Stimulated activated effector memory CD8-positive, alpha-beta T cell treated with anti-CD3 and anti-CD28 coated beads, Interleukin-12 subunit alpha, Interleukin-12 subunit beta, amount 100 ng/mL, for 72 hours (primary cell): ENCODE measurements at regions not wholly inside any gene's neighbourhood (a gene's known extent, or its start where the extent isn't known, plus 50 kb on each side); places are given as distances from the start of the nearest gene placed in this dataset.

Experiments used
- ATAC-seq: fragments of 150-1000 bp; cut with Tn5 transposase; 2 replicates; pipeline ENCODE4 v1.10.0; 2021
- DNase-seq, 2 donors: peaks; one replicate each; pipeline ENCODE4 v3.0.0; 2021 to 2022; ENCODE audit warnings: low spot score in 2 of 2
- H3K27ac Mint-ChIP-seq: one replicate; pipeline ENCODE4 v1.8.0; 2022; ENCODE audit warnings: mild to moderate bottlenecking, mixed read lengths
- H3K36me3 Mint-ChIP-seq: one replicate; pipeline ENCODE4 v1.8.0; 2022; ENCODE audit warnings: mild to moderate bottlenecking, mixed read lengths
- H3K4me1 Mint-ChIP-seq: one replicate; pipeline ENCODE4 v1.8.0; 2022; ENCODE audit warnings: mixed read lengths
- H3K4me3 Mint-ChIP-seq: one replicate; pipeline ENCODE4 v1.8.0; 2022; ENCODE audit warnings: mild to moderate bottlenecking, mixed read lengths
- H3K9me3 Mint-ChIP-seq: one replicate; pipeline ENCODE4 v1.8.0; 2022; ENCODE audit warnings: mixed read lengths

- H3K36me3 Mint-ChIP-seq, result no peaks in the 10 kb centered on the region
- H3K27ac Mint-ChIP-seq, result no peak overlapping the region
- ATAC-seq, result no peak
- no peak for DNase-seq
- no peak overlapping the region for H3K4me3 Mint-ChIP-seq
- H3K4me1 Mint-ChIP-seq, result no peaks in the 10 kb centered on the region
- H3K9me3 Mint-ChIP-seq, result peaks cover 8% of the 10 kb centered on the region
These were observed 677.5 kb upstream of the FSHR start for GRCh38 chr2:49831698-49832367.

DNA sequence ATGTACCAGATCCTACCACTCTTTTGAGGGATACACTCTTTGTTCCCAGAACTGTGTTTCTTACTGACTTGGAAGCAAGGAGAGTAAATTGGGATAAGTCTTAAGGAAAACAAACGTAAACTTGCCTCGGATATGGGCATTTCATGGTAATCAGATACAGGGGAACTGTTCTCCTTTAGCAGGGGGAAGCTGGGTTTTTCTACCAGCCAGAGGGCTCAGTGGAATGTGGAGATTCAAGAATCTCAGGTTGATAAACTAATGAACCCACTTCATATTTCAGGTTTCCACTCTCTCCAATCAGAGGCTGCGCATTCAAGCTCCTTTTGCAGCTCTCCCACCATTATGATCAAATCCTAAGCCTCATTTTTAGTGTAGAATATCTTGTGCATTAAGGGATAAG lies 676.5 kb upstream of the FSHR start:
- Mint-ChIP-seq H3K4me3 (no peak overlapping the region), H3K9me3 (peaks cover 10% of the 10 kb centered on the region), H3K4me1 (no peaks in the 10 kb centered on the region), H3K36me3 (no peaks in the 10 kb centered on the region), H3K27ac (no peak overlapping the region)
- no peak for ATAC-seq
- no peak for DNase-seq

- H3K36me3 Mint-ChIP-seq, result no peaks in the 10 kb centered on the region
These were observed 673.1 kb upstream of the FSHR start for GRCh38 chr2:49827366-49827765.

DNA sequence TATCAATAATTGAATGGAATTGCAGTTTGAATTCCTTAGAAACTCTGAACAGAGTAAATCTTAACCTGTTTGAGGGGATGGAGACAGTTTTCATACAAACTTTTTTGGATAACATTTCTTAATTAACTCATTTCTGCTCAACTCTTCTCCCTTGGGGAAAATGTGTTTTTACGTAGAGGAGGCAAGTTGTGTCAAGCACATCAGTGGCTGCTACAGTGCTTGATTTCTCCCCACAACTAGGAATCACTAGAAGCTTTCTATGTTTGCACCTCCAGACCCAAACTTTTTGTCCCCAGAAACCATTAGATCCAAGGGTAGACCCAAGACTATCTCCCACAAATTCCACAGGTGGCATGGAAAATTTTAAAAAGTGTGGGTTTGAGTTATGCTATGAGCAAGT lies 658.9 kb upstream of the FSHR start:
- Mint-ChIP-seq H3K36me3 (no peaks in the 10 kb centered on the region), H3K4me1 (no peaks in the 10 kb centered on the region), H3K27ac (no peak overlapping the region), H3K9me3 (peaks cover 13% of the 10 kb centered on the region), H3K4me3 (no peak overlapping the region)
- DNase-seq (no peak), ATAC-seq (no peak)

More at GRCh38 chr2:49827366-49827765, 673.1 kb upstream of the FSHR start:
- Mint-ChIP-seq H3K9me3 (peaks cover 16% of the 10 kb centered on the region), H3K27ac (no peak overlapping the region), H3K4me3 (no peak overlapping the region), H3K4me1 (no peaks in the 10 kb centered on the region)
- ATAC-seq, result no peak
- no peak for DNase-seq

DNA sequence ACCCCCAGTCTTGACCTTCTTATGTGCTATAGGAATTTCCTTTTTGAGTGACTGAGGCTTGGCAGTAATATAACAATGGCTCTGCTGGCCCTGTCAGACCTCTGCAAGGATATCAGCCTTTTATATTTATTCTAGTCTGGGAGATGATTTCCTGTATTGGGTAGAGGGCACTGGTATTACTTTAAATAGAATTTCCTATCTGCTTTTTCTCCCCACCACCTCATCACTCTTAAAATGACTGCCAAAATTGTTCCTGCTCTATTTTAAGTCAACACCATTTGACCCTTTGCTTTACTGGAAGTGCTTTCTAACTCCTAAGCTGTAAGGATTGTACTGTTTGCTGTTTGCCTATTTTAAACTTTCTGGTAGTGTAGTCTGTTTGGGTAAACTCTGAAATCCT lies 658.4 kb upstream of the FSHR start:
- Mint-ChIP-seq H3K4me3 (no peak overlapping the region), H3K4me1 (no peaks in the 10 kb centered on the region), H3K27ac (no peak overlapping the region), H3K36me3 (no peaks in the 10 kb centered on the region), H3K9me3 (peaks cover 13% of the 10 kb centered on the region)
- ATAC-seq, result no peak
- no peak for DNase-seq

DNA sequence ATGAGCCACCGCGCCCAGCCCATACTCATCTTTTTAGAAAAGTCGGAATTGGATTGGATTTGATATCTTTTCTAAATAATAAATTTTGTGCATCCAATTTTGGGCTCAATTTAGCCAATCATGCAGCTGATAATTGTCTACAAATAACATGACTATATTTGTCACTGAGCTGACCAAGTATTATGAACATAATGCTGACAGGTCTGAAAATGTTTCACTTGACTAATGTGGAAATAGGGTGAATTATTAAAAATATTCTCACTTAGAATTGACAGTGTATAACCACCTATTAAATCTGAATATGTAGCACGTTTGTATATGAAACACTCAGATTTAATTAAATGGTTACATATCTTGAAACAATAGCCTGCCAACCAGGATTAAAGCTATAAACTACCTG lies 657.2 kb upstream of the FSHR start:
- ATAC-seq, result no peak
- DNase-seq, result no peak
- Mint-ChIP-seq H3K4me1 (no peaks in the 10 kb centered on the region), H3K27ac (no peak overlapping the region), H3K36me3 (no peaks in the 10 kb centered on the region), H3K9me3 (peaks cover 15% of the 10 kb centered on the region), H3K4me3 (no peak overlapping the region)

GRCh38 chr2:49807689-49808088 lies 653.4 kb upstream of the FSHR start:
- Mint-ChIP-seq H3K4me1 (no peaks in the 10 kb centered on the region), H3K9me3 (peaks cover 18% of the 10 kb centered on the region), H3K27ac (no peak overlapping the region), H3K36me3 (no peaks in the 10 kb centered on the region), H3K4me3 (no peak overlapping the region)
- ATAC-seq (no peak), DNase-seq (no peak)

DNA sequence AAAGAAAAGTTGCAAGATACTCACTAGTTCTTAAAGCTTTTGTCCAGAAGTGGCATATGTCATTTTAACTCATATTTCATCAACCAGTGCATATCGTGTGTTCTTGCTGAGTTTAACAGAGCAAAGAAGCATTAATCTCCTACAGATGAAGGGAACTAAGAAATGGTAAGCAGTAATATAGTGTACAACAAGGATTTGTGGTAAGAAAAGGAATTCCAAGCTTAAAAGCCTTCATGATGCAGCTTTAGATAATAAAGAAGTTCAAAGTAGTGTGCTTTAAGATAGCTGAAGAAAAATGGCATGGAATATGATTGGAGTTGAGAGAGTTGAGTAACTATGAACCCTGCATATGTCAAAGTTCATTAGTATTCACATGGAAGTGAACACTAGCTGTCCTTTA lies 649.8 kb upstream of the FSHR start:
- Mint-ChIP-seq H3K27ac (no peak overlapping the region), H3K36me3 (no peaks in the 10 kb centered on the region), H3K4me3 (no peak overlapping the region), H3K4me1 (no peaks in the 10 kb centered on the region), H3K9me3 (peaks cover 22% of the 10 kb centered on the region)
- DNase-seq (no peak), ATAC-seq (no peak)

GRCh38 chr2:49801898-49802450 lies 647.7 kb upstream of the FSHR start:
- Mint-ChIP-seq H3K4me3 (no peak overlapping the region), H3K27ac (no peak overlapping the region), H3K36me3 (no peaks in the 10 kb centered on the region), H3K4me1 (no peaks in the 10 kb centered on the region), H3K9me3 (peaks cover 31% of the 10 kb centered on the region)
- no peak for DNase-seq
- no peak for ATAC-seq

DNA sequence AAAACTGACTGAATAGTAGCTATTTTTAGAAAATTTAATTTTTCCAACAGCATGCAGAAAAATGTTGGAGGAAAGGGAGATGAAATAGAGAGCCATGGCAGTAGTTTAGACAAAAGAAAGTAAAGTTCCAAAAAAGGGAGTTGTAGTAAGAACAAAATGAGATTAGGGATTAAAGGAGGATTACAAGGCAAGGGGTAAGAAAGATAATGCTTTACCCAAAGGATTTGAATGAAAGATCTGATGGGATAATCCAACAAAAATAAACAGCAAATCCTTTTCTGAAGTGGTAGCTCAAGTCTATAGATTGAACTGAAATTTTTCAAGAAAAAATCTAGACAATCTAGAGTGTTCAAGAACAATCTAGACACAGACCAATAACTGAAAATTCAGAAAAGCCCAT lies 644.3 kb upstream of the FSHR start:
- no peak for DNase-seq
- no peaks in the 10 kb centered on the region for H3K4me1 Mint-ChIP-seq
- H3K36me3 Mint-ChIP-seq, result no peaks in the 10 kb centered on the region
- no peak overlapping the region for H3K27ac Mint-ChIP-seq
- H3K9me3 Mint-ChIP-seq, result peaks cover 30% of the 10 kb centered on the region
- ATAC-seq, result no peak
- no peak overlapping the region for H3K4me3 Mint-ChIP-seq

DNA sequence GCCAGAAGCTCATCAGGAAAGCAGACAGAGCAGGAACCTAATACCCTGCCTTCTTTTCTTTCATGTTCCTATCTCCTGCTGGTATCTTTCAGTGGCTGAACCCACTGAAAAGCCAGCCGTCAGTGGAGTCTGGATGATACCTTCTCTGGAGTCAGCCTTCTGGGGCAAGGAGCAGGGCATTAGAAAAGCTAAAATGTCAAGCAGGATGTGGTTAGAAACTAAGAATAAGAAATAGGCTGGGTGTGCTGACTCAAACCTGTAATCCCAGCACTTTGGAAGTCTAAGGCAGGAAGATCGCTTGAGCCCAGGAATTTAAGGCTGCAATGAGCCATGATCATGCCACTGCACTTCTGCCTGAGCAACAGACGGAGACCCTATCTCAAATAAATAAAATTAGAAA lies 642.0 kb upstream of the FSHR start:
- Mint-ChIP-seq H3K27ac (no peak overlapping the region), H3K9me3 (peaks cover 30% of the 10 kb centered on the region), H3K4me3 (no peak overlapping the region), H3K4me1 (no peaks in the 10 kb centered on the region), H3K36me3 (no peaks in the 10 kb centered on the region)
- DNase-seq (no peak), ATAC-seq (no peak)

DNA sequence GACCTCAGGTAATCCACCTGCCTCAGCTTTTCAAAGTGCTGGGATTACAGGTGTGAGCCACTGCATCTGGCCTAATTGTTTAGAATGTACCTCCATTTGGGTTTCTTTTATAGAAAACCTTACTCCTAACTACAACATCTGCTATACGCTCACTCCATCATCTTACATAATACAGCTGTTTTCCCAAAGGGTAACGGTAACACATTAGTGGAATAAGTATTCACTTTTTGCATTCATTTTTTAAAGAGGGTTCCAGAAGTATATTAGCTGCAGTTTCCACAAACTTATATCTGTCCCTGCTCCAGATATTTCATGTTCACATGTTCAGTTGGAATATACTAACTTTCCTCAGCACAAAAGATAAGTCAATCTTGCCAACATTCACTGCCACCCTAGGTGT lies 640.1 kb upstream of the FSHR start:
- H3K36me3 Mint-ChIP-seq, result no peaks in the 10 kb centered on the region
- no peak overlapping the region for H3K4me3 Mint-ChIP-seq
- peaks cover 29% of the 10 kb centered on the region for H3K9me3 Mint-ChIP-seq
- DNase-seq, result no peak
- no peaks in the 10 kb centered on the region for H3K4me1 Mint-ChIP-seq
- H3K27ac Mint-ChIP-seq, result no peak overlapping the region
- no peak for ATAC-seq

- Mint-ChIP-seq H3K27ac (no peak overlapping the region), H3K36me3 (no peaks in the 10 kb centered on the region), H3K4me1 (no peaks in the 10 kb centered on the region), H3K9me3 (peaks cover 20% of the 10 kb centered on the region), H3K4me3 (no peak overlapping the region)
- ATAC-seq, result no peak
- no peak for DNase-seq
These were observed 634.0 kb upstream of the FSHR start for GRCh38 chr2:49788300-49788699.

GRCh38 chr2:49780949-49781348 lies 626.6 kb upstream of the FSHR start:
- no peak for ATAC-seq
- Mint-ChIP-seq H3K9me3 (peaks cover 5% of the 10 kb centered on the region), H3K36me3 (no peaks in the 10 kb centered on the region), H3K4me3 (no peak overlapping the region), H3K27ac (no peak overlapping the region), H3K4me1 (no peaks in the 10 kb centered on the region)
- no peak for DNase-seq

DNA sequence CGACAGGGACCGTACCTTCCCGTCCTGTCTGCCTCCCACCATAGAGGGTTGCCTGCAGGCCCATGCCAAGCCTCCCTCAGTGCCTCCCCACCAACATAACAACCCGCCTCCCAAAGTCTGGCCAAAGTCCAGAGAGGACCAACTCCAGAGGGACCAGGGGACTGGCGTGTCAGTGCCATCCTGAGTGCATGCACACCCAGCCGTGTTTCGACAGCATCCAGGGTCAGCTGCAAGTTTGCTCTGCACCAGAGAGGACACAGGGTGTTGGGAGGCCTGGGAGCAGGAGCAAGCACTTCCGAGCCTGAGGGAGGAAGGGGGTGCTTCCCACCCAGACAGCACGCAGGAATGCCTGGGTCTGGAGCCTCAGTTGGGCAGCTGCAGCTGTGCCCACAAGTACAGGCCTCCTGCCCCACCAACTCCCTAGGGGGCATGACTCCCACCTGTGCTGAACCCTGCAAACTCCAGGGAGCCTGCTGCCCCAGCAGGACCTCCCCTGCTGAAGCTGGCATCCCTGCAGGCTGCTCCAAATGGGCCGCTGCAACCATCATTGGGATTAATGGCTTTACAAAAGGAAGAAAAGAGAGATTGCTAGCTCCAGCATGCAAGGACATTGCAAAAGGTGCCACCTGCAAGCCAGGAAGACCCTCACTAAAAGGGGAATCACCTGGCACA lies 618.1 kb upstream of the FSHR start:
- no peak for DNase-seq
- no peak for ATAC-seq
- no peak overlapping the region for H3K27ac Mint-ChIP-seq
- no peaks in the 10 kb centered on the region for H3K4me1 Mint-ChIP-seq
- no peaks in the 10 kb centered on the region for H3K36me3 Mint-ChIP-seq
- peaks cover 6% of the 10 kb centered on the region for H3K9me3 Mint-ChIP-seq
- no peak overlapping the region for H3K4me3 Mint-ChIP-seq

GRCh38 chr2:49770919-49771318 lies 616.6 kb upstream of the FSHR start:
- peaks cover 9% of the 10 kb centered on the region for H3K9me3 Mint-ChIP-seq
- H3K36me3 Mint-ChIP-seq, result no peaks in the 10 kb centered on the region
- no peak overlapping the region for H3K27ac Mint-ChIP-seq
- H3K4me1 Mint-ChIP-seq, result no peaks in the 10 kb centered on the region
- no peak for DNase-seq
- peak; percentile 39 for ATAC-seq
- H3K4me3 Mint-ChIP-seq, result no peak overlapping the region
